ENCODE measurements at regions not wholly inside any gene's neighbourhood (a gene's known extent, or its start where the extent isn't known, plus 50 kb on each side); places are given as distances from the start of the nearest gene placed in this dataset.

GRCh38 chr5:35303152-35303551 lies 72.9 kb upstream of the PRLR start:
- Histone ChIP-seq H3K4me3 (no peak overlapping the region), H3K9me3 (no peaks in the 10 kb centered on the region), H3K27me3 (no peaks in the 10 kb centered on the region), H3K27ac (no peak overlapping the region), H3K4me1 (peaks cover 0 to 3% (median 0%) of the 10 kb centered on the region in 4 donors), H3K36me3 (no peaks in the 10 kb centered on the region)
- DNase-seq, result no peak
- intact Hi-C loops (cut with DNase I; ENCODE audit: low total_unique reads), result loop anchor here (10.0 kb wide), 1 partner anchor 1122 kb away; no protein-coding TSS in a partner anchor
- TF ChIP-seq CTCF (IDR thresholded peaks at IDR 0.05), result no peak

GRCh38 chr5:35302544-35302943 lies 72.3 kb upstream of the PRLR start:
- H3K4me3 ChIP-seq, result no peak overlapping the region
- intact Hi-C loops (cut with DNase I; ENCODE audit: low total_unique reads), result loop anchor here (10.0 kb wide), 1 partner anchor 1122 kb away; no protein-coding TSS in a partner anchor
- H3K27me3 ChIP-seq, result no peaks in the 10 kb centered on the region
- H3K27ac ChIP-seq, result no peak overlapping the region
- no peaks in the 10 kb centered on the region for H3K9me3 ChIP-seq
- no peak for TF ChIP-seq CTCF (IDR thresholded peaks at IDR 0.05)
- peaks cover 0 to 3% (median 0%) of the 10 kb centered on the region in 4 donors for H3K4me1 ChIP-seq
- no peaks in the 10 kb centered on the region for H3K36me3 ChIP-seq
- no peak for DNase-seq

- no peak for TF ChIP-seq CTCF (IDR thresholded peaks at IDR 0.05)
- Histone ChIP-seq H3K4me3 (no peak overlapping the region), H3K4me1 (no peaks in the 10 kb centered on the region), H3K9me3 (no peaks in the 10 kb centered on the region), H3K27me3 (no peaks in the 10 kb centered on the region), H3K36me3 (no peaks in the 10 kb centered on the region), H3K27ac (no peak overlapping the region)
- DNase-seq, result no peak
- intact Hi-C loops (cut with DNase I; ENCODE audit: low total_unique reads), result no loop called here
These were observed 67.5 kb upstream of the PRLR start for GRCh38 chr5:35297755-35298154.

GRCh38 chr5:35294976-35295375 lies 64.7 kb upstream of the PRLR start:
- H3K4me1 ChIP-seq, result no peaks in the 10 kb centered on the region
- no peak for DNase-seq
- no peak for TF ChIP-seq CTCF (IDR thresholded peaks at IDR 0.05)
- H3K27ac ChIP-seq, result no peak overlapping the region
- intact Hi-C loops (cut with DNase I; ENCODE audit: low total_unique reads), result no loop called here
- H3K27me3 ChIP-seq, result no peaks in the 10 kb centered on the region
- no peaks in the 10 kb centered on the region for H3K9me3 ChIP-seq
- no peak overlapping the region for H3K4me3 ChIP-seq
- H3K36me3 ChIP-seq, result no peaks in the 10 kb centered on the region

- no peak for TF ChIP-seq CTCF (IDR thresholded peaks at IDR 0.05)
- DNase-seq, result no peak
- intact Hi-C loops (cut with DNase I; ENCODE audit: low total_unique reads), result no loop called here
- Histone ChIP-seq H3K27ac (no peak overlapping the region), H3K4me1 (no peaks in the 10 kb centered on the region), H3K27me3 (no peaks in the 10 kb centered on the region), H3K36me3 (no peaks in the 10 kb centered on the region), H3K4me3 (no peak overlapping the region), H3K9me3 (no peaks in the 10 kb centered on the region)
These were observed 63.7 kb upstream of the PRLR start for GRCh38 chr5:35294017-35294416.

- no peak for DNase-seq
- no peaks in the 10 kb centered on the region for H3K36me3 ChIP-seq
- no peaks in the 10 kb centered on the region for H3K27me3 ChIP-seq
- H3K4me3 ChIP-seq, result no peak overlapping the region
- TF ChIP-seq CTCF (IDR thresholded peaks at IDR 0.05), result no peak
- H3K9me3 ChIP-seq, result no peaks in the 10 kb centered on the region
- H3K27ac ChIP-seq, result no peak overlapping the region
- intact Hi-C loops (cut with DNase I; ENCODE audit: low total_unique reads), result no loop called here
- no peaks in the 10 kb centered on the region for H3K4me1 ChIP-seq
These were observed 55.1 kb upstream of the PRLR start for GRCh38 chr5:35285435-35285834.
